Occipital lobe (tissue), 1 donor: ENCODE measurements at regions not wholly inside any gene's neighbourhood (a gene's known extent, or its start where the extent isn't known, plus 50 kb on each side); places are given as distances from the start of the nearest gene placed in this dataset.

Source experiments
- DNase-seq: peaks from one replicate; lab custom pipeline; 2025; lab: John Stamatoyannopoulos, UW

- peak; percentile 47 for DNase-seq
Measured at GRCh38 chr3:72329354-72329753, 518.9 kb downstream of the SHQ1 start.

DNA sequence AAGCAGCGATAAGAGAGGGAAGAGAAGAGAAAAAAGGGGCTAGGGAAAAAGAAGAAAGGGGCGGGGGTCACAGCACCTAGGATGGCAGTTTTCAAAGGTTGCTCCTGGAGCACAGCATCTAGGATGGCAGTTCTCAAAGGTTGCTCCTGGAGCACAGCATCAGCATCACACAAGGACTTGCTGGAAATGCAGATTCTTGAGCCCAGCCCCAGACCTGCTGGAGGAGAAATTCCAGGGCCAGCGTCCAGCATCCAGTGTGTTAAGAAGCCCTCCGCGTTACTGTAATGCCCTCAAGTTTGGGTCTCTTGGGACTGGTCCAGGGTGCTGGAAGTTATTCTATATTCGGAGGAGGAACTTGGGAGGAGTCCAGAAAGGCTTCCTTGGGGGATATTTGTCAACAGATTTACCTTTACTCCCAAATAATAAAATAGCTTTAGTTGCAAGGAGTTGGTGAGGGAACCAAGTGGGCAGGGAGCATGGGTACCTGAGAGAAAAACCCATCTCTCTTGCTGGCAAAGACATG lies 519.4 kb downstream of the SHQ1 start:
- DNase-seq, result no peak

- DNase-seq, result no peak
Measured at GRCh38 chr3:72327008-72327407, 521.2 kb downstream of the SHQ1 start.

DNA sequence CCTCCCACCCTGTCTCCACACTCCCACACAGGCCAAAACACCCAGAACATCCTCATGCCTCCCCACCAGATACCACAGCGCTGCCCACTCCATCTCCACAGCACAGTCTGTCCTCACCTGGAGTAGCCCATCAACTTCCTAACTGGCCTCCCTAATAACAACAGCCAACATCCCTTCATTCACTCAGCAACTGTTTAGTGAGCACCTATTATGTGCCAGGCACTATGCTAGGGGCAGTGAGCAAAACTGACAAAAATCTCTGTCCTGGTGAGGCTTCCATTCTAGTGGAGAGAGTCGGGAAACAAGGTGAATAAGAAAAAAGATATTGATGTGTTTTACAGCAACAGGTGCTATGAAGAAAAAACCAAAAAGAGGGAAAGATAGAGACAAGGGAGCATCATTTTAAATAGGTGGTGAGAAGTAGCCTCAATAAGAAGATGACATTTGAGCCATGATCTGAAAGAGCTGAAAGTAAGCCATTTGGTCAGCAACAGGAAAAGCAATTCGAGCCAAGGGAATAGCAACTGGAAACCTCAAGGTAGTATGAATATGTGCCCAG lies 523.9 kb downstream of the SHQ1 start:
- DNase-seq, result no peak

DNA sequence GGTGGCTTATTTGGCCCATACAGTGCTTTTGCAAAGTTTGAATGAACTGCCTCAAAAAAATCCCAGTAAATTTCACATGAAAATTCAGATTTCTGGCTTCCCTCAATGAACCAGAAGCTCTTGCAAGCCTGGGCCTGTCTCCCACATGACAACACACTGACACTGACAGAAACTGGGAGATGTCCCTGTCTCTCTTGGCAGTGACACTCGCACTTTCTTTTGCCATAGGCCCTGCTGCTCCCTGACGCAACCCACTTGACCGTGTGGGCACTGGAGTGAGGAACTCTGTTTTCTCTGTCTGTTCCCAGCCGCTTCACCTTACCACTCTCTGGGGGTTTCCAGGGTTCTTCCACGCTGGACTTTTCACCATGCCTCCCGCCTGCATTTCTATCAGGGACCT lies 524.5 kb downstream of the SHQ1 start:
- DNase-seq, result no peak

DNA sequence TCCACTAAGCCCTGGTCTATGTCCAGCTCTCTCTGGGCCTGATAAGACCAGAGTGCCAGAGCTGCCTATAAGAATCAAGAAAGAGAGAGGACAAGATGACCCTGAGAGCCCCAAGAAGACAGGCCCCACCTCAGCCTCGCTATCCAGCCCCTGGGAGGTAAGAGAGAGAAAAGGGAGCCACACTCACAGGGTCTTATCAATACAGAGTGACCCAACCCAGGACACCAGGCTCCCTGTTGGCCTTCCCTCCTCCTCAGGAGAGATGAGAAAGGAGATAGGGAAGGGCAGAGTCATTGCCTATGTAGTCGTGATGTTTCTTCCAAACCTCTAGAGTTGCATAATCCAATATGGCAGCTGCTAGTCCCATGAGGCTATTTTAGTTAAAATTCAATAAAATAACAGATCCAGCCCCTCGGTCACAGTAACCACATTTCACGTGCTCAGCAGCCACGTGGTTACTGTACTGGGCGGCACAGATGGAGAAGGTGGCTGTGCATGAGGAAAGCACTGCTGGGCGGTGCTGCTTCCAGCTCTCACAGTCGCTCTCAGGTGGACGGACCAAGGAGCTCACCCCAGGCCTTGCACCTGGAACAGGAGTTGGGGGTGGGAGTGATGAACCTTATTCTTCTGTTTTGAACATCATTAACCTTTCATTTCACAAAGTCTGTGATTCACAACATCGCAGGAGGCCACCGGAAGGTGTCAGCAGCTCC lies 525.8 kb downstream of the SHQ1 start:
- no peak for DNase-seq

- no peak for DNase-seq
Measured at GRCh38 chr3:72320955-72321303, 527.3 kb downstream of the SHQ1 start.

- no peak for DNase-seq
Measured at GRCh38 chr3:72320095-72320954, 527.9 kb downstream of the SHQ1 start.

GRCh38 chr3:72319194-72320094 lies 528.8 kb downstream of the SHQ1 start:
- no peak for DNase-seq

GRCh38 chr3:72318504-72319193 lies 529.6 kb downstream of the SHQ1 start:
- no peak for DNase-seq

DNA sequence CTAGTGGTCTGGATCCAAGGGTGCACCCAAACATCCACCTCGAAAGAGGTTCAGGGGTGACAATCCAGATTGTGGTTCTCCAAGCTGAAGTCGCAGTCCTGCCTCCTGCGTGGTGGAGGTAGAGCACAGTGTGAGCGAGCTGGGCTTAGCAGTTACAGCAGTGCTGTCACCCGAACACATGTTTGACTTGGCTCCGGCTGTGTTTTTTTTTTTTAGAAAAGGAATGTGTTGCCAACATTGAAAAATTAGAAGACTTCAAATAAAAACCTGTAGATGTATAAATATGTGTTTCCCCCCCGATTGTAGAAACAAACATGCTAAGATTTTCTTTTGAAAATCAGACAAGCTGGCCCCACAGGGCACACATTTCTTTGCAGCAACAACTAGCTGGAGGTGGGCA lies 530.8 kb downstream of the SHQ1 start:
- no peak for DNase-seq

GRCh38 chr3:72316501-72317279 lies 531.6 kb downstream of the SHQ1 start:
- no peak for DNase-seq

- no peak for DNase-seq
Measured at GRCh38 chr3:72313308-72313707, 528.4 kb upstream of the PROK2 start.

- DNase-seq, result no peak
Measured at GRCh38 chr3:72312339-72312738, 527.4 kb upstream of the PROK2 start.

- no peak for DNase-seq
Measured at GRCh38 chr3:72311425-72311824, 526.5 kb upstream of the PROK2 start.

DNA sequence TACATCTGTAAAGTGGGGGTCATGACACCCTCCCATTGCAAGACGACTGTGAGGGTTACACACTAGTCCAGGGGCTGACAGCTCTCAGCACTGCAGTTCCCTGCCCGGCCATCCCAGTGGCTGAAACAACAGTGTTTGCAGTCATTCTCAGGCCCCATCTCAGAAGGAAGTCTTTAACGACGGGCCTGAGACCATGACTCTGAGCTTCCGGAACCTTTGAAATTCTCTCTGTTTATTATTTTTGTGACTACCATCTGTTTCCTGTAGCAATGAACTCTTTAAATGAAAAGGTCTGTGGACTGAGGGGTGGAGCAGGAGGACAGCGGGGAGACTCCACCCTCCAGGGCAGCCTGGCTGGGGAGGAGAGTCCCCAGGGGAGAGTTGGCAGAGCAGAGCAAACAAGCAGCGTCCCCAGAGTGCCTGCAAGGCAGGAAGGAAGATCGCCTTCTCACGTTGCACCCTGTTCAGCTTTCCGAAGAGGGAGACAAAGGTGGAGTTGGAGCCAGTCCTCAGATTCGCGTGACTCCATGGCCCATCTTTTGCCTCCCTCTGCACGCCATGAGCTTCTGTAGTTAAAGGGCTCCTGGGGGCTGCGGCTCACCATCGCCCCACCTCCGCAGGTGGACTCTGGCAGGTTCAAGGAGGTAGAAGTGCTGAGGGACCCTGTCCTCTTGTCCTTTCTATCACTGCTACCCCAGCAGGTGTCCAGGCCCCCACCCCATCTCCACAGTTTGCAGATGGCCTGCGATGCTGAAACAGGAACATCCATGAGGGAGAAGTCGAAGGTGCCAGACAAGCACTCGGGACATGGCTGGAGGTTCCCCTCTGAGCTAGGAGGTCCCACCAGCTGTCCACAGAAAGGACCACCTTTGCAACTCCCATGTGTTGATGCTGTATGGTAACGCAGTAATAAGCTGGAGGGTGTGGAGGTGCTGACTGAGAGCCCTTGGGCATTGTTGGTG lies 525.8 kb upstream of the PROK2 start:
- DNase-seq, result no peak

DNA sequence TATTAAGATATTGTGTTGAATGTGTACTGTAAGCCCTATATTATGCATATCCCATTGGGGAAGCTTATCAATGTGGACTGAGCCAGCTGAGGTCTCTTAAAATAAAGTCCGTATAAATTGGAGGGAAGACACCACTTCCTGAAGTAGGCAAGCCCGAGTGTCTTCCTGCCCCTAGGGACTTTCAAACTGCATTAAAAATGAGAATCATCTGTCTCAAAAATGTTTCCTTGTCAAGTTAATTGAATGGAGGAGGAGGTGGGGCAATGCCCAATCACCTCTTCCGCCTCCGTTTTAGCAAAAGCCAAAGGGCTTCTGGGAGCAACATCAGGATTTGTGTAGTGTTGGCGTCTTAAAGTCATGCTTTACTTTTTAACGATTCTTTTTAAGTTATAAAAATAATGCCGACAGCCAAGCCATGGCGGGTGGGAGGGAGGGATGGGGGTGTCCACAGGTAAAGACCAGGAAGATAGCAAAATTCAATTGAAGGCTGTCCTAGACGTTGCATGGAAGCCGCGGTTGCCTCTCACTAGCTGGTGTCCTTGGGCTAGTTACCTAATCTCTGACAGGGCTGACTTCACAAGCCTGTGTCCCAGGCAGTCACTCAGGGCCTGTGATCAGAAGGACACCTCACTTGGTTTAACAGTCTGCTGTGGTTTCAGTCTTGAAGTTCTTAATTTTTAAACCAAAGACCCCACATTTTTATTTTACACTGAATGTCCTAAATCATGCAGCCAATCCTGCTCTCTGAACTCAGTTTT lies 524.9 kb upstream of the PROK2 start:
- no peak for DNase-seq

GRCh38 chr3:72308641-72309040 lies 523.7 kb upstream of the PROK2 start:
- DNase-seq, result no peak
